Liver (tissue), 7 donors: ENCODE measurements at regions not wholly inside any gene's neighbourhood (a gene's known extent, or its start where the extent isn't known, plus 50 kb on each side); places are given as distances from the start of the nearest gene placed in this dataset.

Experiments used
- DNase-seq: peaks from one replicate; pipeline ENCODE4 v3.0.0-alpha.2; 2017; ENCODE audit warnings: low spot score
- H3K27ac ChIP-seq, 2 donors: one replicate each; pipeline ENCODE4 v1.7.0; 2013; ENCODE audit warnings: inconsistent platforms in 2 of 2, low read length in 2 of 2, control low read depth in 1 of 2, low read depth in 1 of 2, mild to moderate bottlenecking in 1 of 2
- H3K27me3 ChIP-seq, 4 donors: one replicate each; pipeline versions ENCODE4 v1.6.1 to v1.7.0; 2013; ENCODE audit warnings: low read length in 3 of 4, inconsistent platforms in 1 of 4, mild to moderate bottlenecking in 1 of 4, moderate library complexity in 1 of 4; ENCODE audit not compliant: control insufficient read depth in 4 of 4, insufficient read depth in 4 of 4
- H3K36me3 ChIP-seq, 4 donors: one replicate each; pipeline versions ENCODE4 v1.6.1 to v1.7.0; 2013; ENCODE audit warnings: low read length in 3 of 4, mild to moderate bottlenecking in 3 of 4, low read depth in 1 of 4, moderate library complexity in 1 of 4; ENCODE audit not compliant: control insufficient read depth in 4 of 4, insufficient read depth in 3 of 4
- H3K4me1 ChIP-seq, 4 donors: one replicate each; pipeline versions ENCODE4 v1.6.1 to v1.7.0; 2013; ENCODE audit warnings: low read length in 3 of 4, mild to moderate bottlenecking in 3 of 4, moderate library complexity in 1 of 4; ENCODE audit not compliant: control insufficient read depth in 4 of 4, insufficient read depth in 4 of 4
- H3K4me3 ChIP-seq, 3 donors: one replicate each; pipeline versions ENCODE4 v1.6.1 to v1.7.0; 2013; ENCODE audit warnings: low read length in 3 of 3, control low read depth in 1 of 3, low read depth in 1 of 3, mild to moderate bottlenecking in 1 of 3
- H3K9ac ChIP-seq, 2 donors: one replicate each; pipeline ENCODE4 v1.7.0; 2013; ENCODE audit warnings: low read length in 2 of 2, mild to moderate bottlenecking in 2 of 2, moderate library complexity in 2 of 2, control low read depth in 1 of 2, low read depth in 1 of 2
- H3K9me3 ChIP-seq, 4 donors: one replicate each; pipeline versions ENCODE4 v1.6.1 to v1.7.0; 2013; ENCODE audit warnings: low read length in 3 of 4; ENCODE audit not compliant: control insufficient read depth in 4 of 4
- EGR1 ChIP-seq, 2 donors: IDR thresholded peaks; 2 replicates each; pipeline ENCODE4 v1.6.1; 2016 to 2018; ENCODE audit warnings: antibody characterized with exemption in 2 of 2, low read depth in 2 of 2
- FOXA1 ChIP-seq: IDR thresholded peaks from 2 replicates; pipeline ENCODE4 v1.6.1; 2016; ENCODE audit warnings: antibody characterized with exemption
- FOXA2 ChIP-seq: IDR thresholded peaks from 2 replicates; pipeline ENCODE4 v1.6.1; 2016; ENCODE audit warnings: antibody characterized with exemption
- GABPA ChIP-seq, 2 donors: IDR thresholded peaks in 1 of 2; conservative IDR thresholded peaks in 1 of 2; 2 replicates each; pipeline ENCODE4 v1.6.1; 2016; ENCODE audit warnings: antibody characterized with exemption in 2 of 2, mild to moderate bottlenecking in 1 of 2, moderate library complexity in 1 of 2
- HNF4A ChIP-seq, 2 donors: conservative IDR thresholded peaks; 2 replicates each; pipeline ENCODE4 v1.6.1; 2016; ENCODE audit warnings: antibody characterized with exemption in 2 of 2, mild to moderate bottlenecking in 2 of 2
- HNF4G ChIP-seq: IDR thresholded peaks from 2 replicates; pipeline ENCODE4 v1.6.1; 2016; ENCODE audit warnings: antibody characterized with exemption
- JUND ChIP-seq, 2 donors: IDR thresholded peaks; 2 replicates each; pipeline ENCODE4 v1.6.1; 2016; ENCODE audit warnings: antibody characterized with exemption in 2 of 2
- NR2F2 ChIP-seq: IDR thresholded peaks from 2 replicates; pipeline ENCODE4 v1.6.1; 2016; ENCODE audit warnings: antibody characterized with exemption
- RAD21 ChIP-seq, 2 donors: IDR thresholded peaks; 2 replicates each; pipeline ENCODE4 v1.6.1; 2016; ENCODE audit warnings: antibody characterized with exemption in 2 of 2, mild to moderate bottlenecking in 2 of 2
- RXRA ChIP-seq, 2 donors: IDR thresholded peaks; 2 replicates each; pipeline ENCODE4 v1.6.1; 2017 to 2018; ENCODE audit warnings: antibody characterized with exemption in 2 of 2, mild to moderate bottlenecking in 1 of 2
- SP1 ChIP-seq: IDR thresholded peaks from 2 replicates; pipeline ENCODE4 v1.6.1; 2018; ENCODE audit warnings: antibody characterized with exemption, mild to moderate bottlenecking
- TAF1 ChIP-seq: conservative IDR thresholded peaks from 2 replicates; pipeline ENCODE4 v1.6.1; 2016; ENCODE audit warnings: antibody characterized with exemption, mild to moderate bottlenecking
- YY1 ChIP-seq: IDR thresholded peaks from 2 replicates; pipeline ENCODE4 v1.6.1; 2016; ENCODE audit warnings: antibody characterized with exemption, mild to moderate bottlenecking
- TF ChIP-seq, protein P1 (sequence below): IDR thresholded peaks from 2 replicates; pipeline ENCODE4 v1.6.1; 2016; ENCODE audit warnings: antibody characterized with exemption
- TF ChIP-seq, protein P2 (sequence below): IDR thresholded peaks from 2 replicates; pipeline ENCODE4 v1.6.1; 2016; ENCODE audit warnings: antibody characterized with exemption
- TF ChIP-seq, protein P3 (sequence below): IDR thresholded peaks from 2 replicates; pipeline ENCODE4 v1.6.1; 2016; ENCODE audit warnings: antibody characterized with exemption
- TF ChIP-seq, protein P4 (sequence below): IDR thresholded peaks from 2 replicates; pipeline ENCODE4 v1.6.1; 2016; ENCODE audit warnings: antibody characterized with exemption, mild to moderate bottlenecking
- TF ChIP-seq, protein P5 (sequence below): fragments of 150-350 bp; IDR thresholded peaks from 2 replicates; pipeline ENCODE4 v1.5.1; 2017; ENCODE audit warnings: improper control_type of control experiment, low read depth, low read length; ENCODE audit not compliant: missing input control
- donor health status: healthy.
- donor health status: healthy.
- donor health status: healthy.
- donor health status: healthy.

DNA sequence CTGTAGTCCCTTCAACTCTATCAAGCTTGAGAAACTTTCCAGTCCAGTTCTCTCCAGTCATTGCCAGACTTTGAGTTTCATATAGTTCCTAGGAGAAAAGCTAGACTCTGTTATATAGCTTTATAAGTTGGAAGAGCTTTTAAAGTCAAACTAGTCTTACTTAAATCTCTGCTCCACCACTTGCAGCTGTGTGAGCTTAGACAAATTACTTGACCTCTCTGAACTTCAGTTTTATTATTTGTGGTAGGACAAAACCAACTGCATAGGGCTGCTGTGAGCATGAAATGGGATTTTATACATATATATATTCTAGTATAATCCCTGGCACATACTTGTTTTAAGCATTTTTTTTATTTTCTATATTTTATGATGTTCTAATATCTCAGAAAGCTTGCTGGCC is 338.7 kb upstream of the NR5A2 start:
- Histone ChIP-seq H3K27me3 (no peaks in the 10 kb centered on the region), H3K9me3 (no peaks in the 10 kb centered on the region), H3K36me3 (no peaks in the 10 kb centered on the region), H3K27ac (no peak overlapping the region), H3K4me3 (no peak overlapping the region), H3K4me1 (no peaks in the 10 kb centered on the region), H3K9ac (no peak overlapping the region)
- DNase-seq, result no peak
- TF ChIP-seq, protein P1, sequence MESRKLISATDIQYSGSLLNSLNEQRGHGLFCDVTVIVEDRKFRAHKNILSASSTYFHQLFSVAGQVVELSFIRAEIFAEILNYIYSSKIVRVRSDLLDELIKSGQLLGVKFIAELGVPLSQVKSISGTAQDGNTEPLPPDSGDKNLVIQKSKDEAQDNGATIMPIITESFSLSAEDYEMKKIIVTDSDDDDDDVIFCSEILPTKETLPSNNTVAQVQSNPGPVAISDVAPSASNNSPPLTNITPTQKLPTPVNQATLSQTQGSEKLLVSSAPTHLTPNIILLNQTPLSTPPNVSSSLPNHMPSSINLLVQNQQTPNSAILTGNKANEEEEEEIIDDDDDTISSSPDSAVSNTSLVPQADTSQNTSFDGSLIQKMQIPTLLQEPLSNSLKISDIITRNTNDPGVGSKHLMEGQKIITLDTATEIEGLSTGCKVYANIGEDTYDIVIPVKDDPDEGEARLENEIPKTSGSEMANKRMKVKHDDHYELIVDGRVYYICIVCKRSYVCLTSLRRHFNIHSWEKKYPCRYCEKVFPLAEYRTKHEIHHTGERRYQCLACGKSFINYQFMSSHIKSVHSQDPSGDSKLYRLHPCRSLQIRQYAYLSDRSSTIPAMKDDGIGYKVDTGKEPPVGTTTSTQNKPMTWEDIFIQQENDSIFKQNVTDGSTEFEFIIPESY, result no peak
- no peak for TF ChIP-seq YY1
- TF ChIP-seq, protein P2, sequence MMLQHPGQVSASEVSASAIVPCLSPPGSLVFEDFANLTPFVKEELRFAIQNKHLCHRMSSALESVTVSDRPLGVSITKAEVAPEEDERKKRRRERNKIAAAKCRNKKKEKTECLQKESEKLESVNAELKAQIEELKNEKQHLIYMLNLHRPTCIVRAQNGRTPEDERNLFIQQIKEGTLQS, result no peak
- no peak for TF ChIP-seq GABPA (IDR thresholded peaks at IDR 0.05 in 1 of 2, conservative IDR thresholded peaks at IDR 0.05 in 1 of 2)
- no peak for TF ChIP-seq RXRA (IDR thresholded peaks at IDR 0.05)
- TF ChIP-seq, protein P3, sequence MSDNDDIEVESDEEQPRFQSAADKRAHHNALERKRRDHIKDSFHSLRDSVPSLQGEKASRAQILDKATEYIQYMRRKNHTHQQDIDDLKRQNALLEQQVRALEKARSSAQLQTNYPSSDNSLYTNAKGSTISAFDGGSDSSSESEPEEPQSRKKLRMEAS, result no peak
- no peak for TF ChIP-seq SP1
- TF ChIP-seq, protein P4, sequence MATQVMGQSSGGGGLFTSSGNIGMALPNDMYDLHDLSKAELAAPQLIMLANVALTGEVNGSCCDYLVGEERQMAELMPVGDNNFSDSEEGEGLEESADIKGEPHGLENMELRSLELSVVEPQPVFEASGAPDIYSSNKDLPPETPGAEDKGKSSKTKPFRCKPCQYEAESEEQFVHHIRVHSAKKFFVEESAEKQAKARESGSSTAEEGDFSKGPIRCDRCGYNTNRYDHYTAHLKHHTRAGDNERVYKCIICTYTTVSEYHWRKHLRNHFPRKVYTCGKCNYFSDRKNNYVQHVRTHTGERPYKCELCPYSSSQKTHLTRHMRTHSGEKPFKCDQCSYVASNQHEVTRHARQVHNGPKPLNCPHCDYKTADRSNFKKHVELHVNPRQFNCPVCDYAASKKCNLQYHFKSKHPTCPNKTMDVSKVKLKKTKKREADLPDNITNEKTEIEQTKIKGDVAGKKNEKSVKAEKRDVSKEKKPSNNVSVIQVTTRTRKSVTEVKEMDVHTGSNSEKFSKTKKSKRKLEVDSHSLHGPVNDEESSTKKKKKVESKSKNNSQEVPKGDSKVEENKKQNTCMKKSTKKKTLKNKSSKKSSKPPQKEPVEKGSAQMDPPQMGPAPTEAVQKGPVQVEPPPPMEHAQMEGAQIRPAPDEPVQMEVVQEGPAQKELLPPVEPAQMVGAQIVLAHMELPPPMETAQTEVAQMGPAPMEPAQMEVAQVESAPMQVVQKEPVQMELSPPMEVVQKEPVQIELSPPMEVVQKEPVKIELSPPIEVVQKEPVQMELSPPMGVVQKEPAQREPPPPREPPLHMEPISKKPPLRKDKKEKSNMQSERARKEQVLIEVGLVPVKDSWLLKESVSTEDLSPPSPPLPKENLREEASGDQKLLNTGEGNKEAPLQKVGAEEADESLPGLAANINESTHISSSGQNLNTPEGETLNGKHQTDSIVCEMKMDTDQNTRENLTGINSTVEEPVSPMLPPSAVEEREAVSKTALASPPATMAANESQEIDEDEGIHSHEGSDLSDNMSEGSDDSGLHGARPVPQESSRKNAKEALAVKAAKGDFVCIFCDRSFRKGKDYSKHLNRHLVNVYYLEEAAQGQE, result no peak
- no peak for TF ChIP-seq FOXA1
- TF ChIP-seq, protein P5, sequence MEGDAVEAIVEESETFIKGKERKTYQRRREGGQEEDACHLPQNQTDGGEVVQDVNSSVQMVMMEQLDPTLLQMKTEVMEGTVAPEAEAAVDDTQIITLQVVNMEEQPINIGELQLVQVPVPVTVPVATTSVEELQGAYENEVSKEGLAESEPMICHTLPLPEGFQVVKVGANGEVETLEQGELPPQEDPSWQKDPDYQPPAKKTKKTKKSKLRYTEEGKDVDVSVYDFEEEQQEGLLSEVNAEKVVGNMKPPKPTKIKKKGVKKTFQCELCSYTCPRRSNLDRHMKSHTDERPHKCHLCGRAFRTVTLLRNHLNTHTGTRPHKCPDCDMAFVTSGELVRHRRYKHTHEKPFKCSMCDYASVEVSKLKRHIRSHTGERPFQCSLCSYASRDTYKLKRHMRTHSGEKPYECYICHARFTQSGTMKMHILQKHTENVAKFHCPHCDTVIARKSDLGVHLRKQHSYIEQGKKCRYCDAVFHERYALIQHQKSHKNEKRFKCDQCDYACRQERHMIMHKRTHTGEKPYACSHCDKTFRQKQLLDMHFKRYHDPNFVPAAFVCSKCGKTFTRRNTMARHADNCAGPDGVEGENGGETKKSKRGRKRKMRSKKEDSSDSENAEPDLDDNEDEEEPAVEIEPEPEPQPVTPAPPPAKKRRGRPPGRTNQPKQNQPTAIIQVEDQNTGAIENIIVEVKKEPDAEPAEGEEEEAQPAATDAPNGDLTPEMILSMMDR, result no peak
- TF ChIP-seq NR2F2, result no peak
- no peak for TF ChIP-seq JUND (IDR thresholded peaks at IDR 0.05)
- TF ChIP-seq FOXA2, result no peak
- TF ChIP-seq HNF4G, result no peak
- TF ChIP-seq TAF1, result no peak
- TF ChIP-seq EGR1 (IDR thresholded peaks at IDR 0.05; ENCODE audit: low read depth in 2 of 2), result no peak
- no peak for TF ChIP-seq HNF4A (conservative IDR thresholded peaks at IDR 0.05)
- TF ChIP-seq RAD21 (IDR thresholded peaks at IDR 0.05), result no peak
